ENCODE measurements at regions not wholly inside any gene's neighbourhood (a gene's known extent, or its start where the extent isn't known, plus 50 kb on each side); places are given as distances from the start of the nearest gene placed in this dataset.
A peak's percentile ranks its signal among the peaks of the same experiment; 100 is the strongest.

DNA sequence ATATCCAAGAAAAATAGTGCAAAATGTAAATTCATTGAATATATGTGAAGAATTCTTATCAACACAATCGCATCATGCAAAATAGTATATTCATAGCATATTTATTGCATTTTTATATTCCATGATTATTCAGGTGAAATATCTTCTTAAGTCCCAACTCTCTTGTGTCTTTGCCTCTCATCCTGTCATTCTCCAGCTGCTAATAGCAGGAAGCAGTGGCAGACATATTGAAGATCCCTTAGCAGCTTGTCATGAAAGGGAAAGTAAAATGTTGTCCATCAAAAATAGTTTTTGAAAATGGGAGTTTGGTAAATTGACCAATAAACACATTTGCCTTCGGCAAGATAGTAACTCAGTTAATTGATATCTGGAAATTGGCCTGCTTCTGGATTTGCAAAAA, 265.3 kb upstream of the TGFBR2 start:
- no peak for DNase-seq

DNA sequence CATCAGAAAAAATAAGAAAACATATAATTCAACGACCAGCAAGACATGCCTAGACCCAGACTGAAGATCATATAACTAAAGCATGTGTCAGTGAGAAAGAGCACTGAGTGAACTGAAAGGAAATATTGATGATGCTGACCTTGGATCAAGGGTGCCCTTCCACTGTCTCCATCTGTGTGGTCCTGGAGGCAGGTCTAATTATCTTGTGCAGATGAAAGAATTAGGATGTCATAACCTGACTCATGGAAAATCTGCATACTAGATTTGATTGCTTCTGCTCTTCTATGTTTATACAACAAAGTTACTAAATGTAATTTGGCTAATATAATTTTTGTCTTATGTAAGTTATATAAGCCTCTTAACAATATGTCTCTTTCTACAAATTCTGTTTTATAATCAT, 264.6 kb upstream of the TGFBR2 start:
- no peak for DNase-seq

DNA sequence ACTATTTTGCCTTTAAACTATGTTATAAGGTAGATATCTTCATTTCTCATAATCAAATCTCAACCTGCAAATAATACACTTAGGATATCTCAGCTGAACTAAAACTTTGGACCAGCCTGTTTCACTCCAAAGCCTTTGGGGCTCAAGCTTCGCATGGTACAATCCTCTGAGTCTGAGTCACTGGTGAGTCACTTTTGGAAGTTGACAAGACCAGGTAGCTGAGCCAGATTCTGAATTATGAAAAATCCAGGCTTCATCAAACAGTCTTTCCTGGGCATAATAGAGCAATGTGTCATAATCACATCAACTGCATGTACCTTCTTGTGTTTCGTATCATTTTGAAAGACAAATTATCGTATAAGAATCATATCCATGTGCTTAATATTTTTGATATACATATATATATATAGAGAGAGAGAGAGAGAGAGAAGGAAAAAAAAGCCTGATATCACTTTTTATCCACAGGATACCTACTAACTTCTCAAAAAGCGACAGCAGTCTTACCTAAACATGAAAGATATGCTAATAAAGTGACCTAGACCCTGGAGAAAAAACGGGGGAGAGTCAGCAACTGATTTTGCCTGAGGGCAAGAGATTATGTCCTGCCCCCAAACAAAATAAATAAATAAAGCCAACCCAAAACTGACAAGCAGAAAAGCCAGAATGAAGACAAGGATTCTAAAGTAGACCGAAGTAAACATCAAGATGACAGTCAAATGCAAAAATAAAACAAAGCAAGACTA, 263.9 kb upstream of the TGFBR2 start:
- no peak for DNase-seq

DNA sequence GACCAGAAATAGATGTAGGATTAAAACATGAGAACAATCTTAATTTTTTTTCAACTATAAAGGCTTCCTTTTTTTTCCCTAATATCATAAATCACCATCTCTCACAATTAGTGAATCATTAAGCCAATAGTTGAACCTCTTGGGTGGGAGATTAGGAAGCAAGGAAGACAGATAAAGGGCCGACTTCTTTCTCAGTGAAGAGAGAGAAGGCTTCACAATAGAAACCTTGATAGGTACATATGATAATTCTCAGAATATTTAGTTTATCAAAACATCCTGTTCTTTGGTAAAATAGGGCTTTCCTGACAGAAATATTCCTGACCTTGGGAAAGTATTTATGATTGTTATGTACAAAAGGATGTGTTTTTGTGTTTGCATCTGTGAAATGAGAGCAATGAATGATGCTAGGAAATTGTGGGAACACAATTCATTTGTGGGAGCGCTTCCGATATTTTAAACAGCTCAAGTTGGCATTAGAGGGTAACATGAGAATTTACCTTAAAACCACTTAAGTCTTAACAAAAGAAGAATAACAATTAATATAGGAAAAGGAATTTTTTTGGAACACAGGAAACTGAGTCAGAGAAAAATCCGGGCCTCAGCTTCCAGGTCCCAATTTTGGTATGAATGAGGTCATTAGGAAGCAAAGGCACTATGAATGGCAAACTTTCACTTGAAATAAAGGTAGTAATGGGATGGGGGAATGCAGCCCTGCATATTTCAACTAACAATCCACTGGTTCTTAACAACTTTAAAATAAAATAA, 263.2 kb upstream of the TGFBR2 start:
- DNase-seq: no peak

DNA sequence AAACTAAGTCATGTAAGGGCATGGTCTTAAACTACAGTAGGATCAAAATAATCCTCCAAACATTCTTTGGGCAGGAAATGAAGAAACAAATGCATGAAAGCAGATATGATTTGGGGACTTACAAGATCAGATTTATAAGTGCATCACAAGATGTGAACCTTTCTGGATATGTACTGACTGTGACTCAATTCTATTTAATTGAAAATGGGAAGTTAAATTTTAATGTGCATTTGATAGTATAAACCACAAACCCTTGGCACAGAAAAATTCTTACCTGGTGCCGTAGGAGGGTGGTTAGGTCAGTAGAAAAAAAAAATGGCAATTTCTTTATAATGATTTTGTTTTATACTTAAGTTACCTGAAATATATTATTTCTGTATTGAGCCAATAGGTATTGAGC, 262.5 kb upstream of the TGFBR2 start:
- DNase-seq: no peak

DNA sequence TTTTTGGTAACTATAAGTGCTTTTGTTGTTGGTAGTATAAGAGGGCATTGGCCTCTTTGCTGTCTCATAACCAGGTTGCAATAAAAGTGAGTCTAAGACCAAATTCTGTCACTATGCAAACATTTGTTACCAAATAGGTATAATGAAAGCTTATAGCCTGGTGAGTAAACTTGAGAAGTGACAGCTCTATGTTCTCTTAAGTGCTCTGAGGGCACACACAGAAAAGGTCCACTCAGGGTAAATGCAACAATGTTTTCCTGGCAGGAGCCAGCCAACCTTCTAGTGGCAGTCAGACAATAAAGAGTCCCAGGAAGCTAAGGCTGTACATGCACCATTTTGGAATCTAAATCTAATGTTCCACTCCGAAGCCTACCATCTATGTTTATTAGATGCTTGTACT, 262.1 kb upstream of the TGFBR2 start:
- peak; percentile 71 for DNase-seq

DNA sequence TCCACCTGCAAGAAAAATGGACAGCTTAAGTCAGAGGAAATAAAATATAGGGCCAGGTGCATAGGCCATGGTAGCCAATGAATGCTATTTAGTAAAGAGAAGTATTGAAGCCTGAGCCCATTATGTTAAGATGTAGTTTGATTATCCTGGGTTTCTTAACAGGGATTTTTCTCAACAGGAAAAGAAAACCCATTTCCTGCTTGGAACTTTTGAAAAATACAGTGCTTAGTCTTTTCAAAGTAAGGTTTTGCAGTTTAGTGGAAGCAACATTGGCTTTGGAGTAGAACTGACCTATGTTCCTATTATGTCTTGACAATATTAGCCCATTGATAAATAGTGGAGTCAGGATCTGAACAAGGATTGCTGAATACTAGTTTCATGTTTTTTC, 259.5 kb upstream of the TGFBR2 start:
- DNase-seq: no peak

DNA sequence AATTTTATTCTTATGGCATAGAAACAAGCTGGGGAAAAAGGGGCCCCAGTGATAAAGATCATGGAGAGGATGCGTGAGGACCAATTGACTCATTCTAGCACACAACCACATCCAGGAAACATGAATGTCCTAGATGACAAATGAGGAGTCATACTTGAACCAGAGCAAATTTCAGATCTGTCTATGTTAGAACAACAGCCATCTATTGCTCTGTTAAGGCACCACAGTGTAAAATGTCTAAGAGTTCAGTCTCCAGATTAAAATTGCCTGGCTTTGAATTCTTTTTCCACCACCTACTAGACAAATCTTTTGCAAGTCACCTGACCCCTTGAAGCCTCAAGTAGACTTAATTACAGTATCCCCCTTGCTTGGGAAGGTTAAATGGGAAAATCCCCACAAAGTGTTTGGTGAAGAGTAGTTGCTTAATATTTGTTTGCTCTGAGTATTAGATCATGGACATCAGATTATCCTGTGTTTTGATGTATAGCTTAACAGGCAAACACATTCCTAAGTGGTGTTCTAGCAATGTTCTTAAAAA, 258.7 kb upstream of the TGFBR2 start:
- no peak for DNase-seq

DNA sequence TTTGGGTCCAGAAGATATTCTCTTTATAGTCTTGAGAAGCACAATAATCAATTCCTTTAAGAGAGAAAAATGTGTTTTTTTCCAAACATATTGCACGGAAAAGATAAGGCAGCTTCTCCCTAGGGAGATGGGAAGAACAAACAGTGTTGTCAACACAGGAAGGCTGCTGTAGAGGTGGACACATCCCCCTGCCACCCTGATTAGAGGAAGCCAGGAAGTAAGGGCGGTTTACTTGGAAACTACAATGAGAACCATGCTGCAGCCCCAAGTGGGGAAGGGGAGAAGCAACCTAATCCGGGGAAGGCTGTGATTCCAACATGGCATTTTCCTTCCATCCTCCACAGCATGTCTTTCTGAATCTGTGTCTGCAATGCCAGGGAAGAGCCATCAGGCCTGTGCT, 256.9 kb upstream of the TGFBR2 start:
- no peak for DNase-seq

DNA sequence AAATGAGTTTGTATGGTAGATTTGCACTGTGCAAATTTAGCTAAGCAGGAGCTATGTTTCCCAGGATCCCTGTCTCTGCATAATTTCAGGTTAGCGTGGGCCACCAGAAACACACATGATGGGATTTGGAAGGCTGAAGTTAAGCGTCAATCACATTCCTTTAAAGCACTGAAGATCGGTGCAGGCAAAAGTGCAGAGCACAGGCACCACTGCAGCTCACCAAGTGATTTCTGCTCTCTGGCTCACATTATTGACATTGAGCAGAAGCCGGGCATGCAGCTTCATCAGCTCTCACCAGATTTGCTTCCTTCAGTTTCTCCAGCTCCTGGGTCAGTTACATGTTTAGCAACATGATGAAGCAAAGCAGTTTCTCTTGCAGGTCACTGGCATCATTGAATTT, 256.4 kb upstream of the TGFBR2 start:
- no peak for DNase-seq

DNA sequence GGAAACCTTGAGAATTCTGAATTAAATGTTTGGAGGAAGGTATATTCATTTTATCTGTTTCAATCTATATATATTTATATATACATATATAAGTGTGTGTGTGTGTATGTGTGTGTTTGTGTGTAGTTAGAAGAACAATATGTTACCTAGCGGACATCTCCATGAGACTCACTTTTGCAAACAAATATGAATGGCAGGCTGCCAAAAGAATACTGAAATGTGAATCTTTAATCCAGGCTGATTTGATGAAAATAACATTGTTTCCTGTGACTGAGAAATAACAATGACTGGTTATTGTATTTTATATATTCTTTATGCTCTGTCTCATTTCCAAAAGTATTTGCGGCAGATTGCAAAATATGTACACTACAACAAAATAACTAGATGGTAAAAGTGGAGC, 255.5 kb upstream of the TGFBR2 start:
- no peak for DNase-seq

DNA sequence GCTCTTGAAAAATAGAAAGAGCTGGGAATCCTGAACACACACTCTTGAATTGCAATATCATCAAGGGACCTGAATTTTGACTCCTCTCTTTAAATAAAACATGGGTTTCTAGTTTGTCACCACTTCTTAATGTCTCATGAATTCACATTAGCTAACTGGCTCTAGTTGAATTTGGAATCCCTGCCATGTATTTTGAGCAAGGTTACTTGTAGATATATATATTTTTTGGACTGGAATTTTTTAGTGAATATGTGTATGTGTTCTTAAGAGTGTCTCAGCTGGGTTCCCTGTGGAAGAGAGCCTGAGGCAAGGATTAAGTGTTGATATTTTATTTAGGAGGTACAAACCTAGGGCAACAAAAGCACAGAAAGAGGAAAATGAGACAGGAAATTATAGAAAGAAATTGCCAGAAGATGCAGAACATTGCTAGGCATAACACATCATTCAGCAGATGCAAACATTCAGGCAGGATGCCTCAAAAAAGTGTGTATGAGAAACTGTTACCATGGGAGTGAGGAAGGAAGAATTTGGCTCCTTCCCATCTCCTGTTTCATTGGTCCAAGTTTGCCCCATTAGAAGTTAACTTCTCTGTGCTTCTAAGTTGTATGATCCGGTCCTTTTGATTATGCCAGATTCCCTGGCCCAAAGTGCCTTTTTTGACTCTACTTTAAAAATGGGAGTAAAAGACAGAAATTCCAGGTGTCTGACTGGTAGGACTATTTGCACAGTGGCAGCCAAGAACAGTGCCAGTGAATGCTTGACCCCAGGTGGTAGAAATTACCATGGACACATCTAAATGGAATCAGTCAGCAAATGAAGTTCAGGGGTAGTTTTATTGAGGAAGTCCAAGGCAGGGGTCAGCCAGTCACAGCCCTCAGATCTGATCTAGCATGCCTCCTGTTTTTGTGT, 253.7 kb upstream of the TGFBR2 start:
- DNase-seq: no peak

DNA sequence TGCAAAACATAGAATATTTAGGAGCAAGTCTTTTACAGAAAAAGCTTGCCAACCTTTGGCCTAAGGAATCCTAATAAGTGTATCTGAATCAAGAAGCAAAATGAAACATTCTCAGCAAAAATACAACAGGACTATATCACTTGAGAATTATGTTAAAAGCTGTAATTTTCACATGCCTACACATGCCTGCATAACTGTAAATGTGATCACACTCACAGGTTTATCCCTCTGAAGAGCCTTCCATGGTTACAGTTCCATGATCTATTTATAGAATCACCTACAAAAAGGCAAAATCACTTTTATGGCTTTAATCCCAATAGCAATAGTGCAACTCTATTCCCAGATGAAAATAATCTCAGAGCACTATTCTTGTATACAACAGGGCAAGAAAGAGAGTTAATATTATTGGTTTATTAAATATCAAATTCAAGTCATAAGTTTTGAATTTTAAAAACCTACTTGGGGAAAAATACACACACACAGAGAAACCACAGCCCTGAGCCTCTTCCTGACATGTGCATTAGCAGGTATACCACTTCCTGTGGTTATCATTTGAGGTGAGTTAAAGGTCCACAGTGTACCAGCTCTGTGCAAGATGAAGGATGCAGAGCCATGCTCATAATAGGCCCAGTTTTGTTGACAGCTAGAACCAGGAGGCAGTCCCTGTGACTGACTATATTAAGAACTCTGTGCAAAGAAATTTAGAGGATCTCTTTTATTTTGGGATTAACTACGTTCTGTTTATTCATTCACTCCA, 252.5 kb upstream of the TGFBR2 start:
- DNase-seq: no peak

DNA sequence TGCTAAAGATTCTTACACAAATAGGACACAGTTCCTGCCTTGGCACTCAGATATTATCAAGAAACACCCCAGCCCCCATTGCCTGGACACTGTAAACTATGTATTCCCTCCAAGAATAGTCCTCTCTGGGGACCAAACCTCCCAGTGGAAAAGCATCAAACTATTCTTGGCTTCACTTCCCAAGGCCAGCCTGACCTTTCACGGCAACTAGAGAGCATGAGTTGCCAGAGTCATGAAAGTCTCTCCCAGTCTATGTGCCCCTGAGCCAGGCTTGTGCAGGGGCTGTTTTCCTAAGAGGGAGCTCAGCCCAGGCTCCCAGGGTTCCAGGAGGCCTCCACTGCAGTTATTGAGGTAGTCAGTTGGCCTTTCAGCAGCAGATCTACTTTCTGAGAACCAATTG, 251.9 kb upstream of the TGFBR2 start:
- no peak for DNase-seq

DNA sequence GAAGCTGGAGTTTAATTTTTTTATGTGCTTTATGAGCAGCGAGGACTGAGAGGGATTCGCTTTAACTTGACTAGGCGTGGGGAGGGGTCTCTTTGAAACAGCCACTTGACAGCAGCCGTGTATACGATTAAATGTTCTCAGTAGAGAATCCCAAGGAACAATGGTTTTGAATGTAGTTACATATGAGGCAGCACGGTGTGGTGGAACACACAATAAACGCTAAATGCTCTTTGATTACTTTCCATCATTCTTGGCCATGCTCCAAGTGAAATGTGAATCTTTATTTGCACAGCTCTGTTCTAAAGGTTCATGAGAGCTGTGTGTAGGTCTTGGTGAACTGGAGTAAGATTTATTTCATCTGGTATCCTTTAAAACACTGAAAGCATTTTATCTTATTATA, 251.4 kb upstream of the TGFBR2 start:
- peak; percentile 85 for DNase-seq

DNA sequence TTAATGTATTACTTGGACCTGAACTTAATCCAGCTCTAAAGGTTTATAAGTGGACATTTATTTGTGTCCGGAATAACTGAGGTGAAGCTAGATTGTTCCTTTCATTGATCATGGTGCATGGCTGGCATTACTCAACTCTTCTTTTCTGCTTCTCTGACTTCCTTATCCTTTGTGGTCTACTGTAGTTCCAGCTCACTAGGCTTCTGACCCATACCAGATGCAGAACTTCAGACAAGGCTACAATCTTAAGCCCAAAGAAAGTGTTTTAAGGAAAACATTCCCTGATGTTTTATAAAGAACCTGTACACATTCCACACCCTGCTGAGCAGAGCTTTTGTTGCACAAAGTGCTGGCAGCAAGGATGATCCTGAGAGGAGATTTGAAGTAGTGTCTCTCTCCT, 250.8 kb upstream of the TGFBR2 start:
- peak; percentile 39 for DNase-seq

DNA sequence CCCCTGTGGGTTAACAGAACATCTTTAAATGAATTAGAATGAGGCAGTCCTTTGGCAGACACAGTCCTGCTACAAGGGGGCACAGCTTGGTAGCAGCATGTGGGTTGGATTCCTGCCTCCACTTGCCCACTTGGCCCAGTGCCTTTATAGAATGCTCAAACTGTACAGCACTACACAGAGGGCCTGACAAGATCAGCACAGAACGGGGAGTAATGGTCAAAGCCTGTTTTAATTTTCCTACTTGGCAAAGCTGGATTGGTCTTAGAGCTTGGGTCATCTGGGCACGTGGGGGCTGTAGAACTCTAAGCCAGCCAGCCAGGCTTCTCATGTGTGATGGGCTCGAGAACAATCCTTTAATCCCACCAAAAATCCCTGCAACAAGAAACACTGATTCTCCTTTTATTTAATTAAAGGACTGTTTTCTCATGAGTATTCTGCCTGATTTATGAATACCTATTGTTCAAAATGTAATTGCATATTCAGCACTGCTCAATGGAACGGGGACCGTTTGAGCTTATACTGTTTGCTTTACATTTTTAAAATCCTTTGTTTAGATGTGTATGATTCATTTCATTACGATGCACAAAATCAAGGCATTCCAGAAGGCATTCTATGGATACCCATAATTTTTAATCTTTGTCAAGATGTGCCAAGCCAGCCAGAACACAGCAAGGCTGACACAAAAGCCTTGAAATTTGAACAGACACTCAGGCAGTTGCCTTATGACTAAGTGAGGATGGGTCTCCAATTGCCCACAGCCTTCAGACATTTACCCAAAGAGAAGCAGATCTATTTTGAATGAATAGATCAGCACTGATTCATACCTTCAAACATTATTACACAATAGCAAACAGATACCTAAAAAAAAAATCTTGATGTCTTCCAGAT, 249.3 kb upstream of the TGFBR2 start:
- DNase-seq: no peak

DNA sequence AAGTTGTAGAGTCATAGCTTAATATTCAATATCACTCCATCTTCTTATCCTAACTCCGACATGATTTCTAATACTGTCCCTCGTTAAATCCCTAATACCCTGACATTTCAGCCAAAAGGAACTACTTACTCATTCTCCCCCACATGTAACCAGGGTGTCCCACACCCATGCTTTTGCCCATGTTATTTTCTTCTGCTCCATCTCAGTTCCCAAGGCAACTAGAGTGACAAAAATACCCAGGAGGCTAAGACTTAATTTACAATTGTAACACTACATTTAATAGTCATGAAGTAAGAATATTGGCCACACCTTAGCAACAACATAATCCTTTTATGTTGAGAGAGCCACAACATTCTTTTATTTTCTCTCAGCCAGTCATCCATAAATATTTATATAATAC, 248.5 kb upstream of the TGFBR2 start:
- no peak for DNase-seq

DNA sequence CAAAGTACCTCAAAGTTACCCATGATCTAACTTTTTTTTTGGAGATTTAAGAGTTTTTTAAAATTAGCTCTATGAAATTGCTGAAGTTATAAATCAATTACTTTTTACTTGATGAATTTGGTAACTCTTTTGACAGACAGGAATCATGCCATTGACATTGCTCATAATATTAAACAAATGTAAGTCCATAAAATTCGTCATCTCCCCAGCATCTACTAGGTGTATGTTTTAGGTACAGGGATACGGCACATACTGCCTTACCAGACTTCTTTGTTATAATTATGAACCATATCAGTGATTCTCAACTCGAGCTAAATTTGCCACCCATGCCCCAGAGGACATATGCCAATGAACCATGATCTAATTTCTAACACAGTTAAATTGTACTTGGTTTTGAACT, 247.5 kb upstream of the TGFBR2 start:
- DNase-seq: no peak

DNA sequence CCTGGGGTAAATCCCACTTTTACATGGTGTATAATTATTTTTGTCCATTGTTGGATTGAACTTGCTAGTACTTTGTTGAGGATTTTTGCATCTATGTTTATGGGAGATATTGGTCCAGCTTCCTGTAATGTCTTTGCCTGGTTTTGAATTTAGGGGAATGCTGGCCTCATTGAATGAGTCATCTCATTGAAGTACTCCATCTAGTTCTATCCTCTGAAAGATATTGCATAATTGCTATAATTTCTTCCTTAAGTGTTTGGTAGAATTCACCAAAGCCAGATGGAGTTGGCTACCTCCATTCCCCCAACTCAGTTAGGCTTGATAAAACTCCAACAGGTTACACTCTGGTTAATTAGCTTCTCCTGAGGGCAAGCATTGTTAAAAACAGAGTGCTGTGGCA, 237.4 kb upstream of the TGFBR2 start:
- DNase-seq: no peak

DNA sequence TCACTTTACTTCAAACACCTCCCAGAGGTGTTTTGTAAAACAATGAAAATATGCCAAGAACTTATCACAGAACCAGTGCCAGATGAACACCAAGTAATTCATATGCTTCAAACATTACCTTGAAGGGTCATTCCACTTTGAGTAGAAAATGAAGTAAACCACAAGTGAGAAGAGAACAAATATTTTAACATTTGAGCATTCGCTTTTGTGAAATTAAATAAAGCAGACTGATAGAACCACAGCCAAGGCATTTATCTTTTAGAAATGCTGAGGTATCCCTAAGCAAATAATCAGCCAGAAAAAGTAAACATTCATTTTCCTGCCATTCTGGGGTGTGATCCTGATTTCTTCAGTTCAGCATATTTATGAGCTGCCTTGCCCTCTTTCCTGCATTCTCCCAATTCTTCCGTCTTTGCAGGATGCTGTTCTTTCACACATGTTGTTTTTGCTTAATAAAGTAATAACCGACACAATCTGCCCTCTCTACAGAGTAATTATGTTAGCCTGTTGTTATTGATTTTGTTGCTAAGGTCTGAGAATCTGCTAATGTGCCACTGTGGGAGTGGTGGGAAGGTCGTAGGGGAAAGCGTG, 235.6 kb upstream of the TGFBR2 start:
- DNase-seq: no peak
